ENCODE measurements at regions not wholly inside any gene's neighbourhood (a gene's known extent, or its start where the extent isn't known, plus 50 kb on each side); places are given as distances from the start of the nearest gene placed in this dataset.
"Not testable (repeated sequence)": the region's sequence is repeated elsewhere in the genome, so short reads cannot be mapped to it uniquely, and the experiment has no call there.

GRCh38 chr12:97713270-97713669 is 250.7 kb downstream of the RMST start:
- TF ChIP-seq, protein P1, sequence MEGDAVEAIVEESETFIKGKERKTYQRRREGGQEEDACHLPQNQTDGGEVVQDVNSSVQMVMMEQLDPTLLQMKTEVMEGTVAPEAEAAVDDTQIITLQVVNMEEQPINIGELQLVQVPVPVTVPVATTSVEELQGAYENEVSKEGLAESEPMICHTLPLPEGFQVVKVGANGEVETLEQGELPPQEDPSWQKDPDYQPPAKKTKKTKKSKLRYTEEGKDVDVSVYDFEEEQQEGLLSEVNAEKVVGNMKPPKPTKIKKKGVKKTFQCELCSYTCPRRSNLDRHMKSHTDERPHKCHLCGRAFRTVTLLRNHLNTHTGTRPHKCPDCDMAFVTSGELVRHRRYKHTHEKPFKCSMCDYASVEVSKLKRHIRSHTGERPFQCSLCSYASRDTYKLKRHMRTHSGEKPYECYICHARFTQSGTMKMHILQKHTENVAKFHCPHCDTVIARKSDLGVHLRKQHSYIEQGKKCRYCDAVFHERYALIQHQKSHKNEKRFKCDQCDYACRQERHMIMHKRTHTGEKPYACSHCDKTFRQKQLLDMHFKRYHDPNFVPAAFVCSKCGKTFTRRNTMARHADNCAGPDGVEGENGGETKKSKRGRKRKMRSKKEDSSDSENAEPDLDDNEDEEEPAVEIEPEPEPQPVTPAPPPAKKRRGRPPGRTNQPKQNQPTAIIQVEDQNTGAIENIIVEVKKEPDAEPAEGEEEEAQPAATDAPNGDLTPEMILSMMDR (conservative IDR thresholded peaks at IDR 0.05): no peak
- H3K27ac ChIP-seq: peak overlapping the region; percentile 53; the same call in 1 of the 2 replicates

DNA sequence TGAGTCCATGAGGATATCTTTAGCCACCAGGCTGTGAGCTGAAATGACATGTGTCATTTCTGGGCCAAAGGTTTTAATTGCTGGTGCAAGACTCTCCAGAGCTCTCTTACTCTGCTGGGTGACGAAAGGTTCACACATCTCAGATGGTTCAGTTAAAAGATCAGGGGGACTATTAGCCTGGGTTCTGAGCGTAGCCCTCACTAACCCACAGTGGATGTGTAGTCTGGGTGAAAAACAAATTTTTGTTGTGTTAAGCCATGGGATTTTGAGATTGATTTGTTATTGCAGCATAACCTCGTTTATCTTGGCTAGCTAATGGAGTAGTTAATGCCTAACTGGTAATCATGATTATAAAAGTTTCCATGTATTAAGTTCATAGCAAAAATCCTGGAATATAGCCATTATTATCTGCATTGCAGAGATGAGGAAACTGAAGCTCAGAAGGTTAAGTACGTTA is 251.5 kb downstream of the RMST start:
- TF ChIP-seq, protein P1 (conservative IDR thresholded peaks at IDR 0.05): no peak
- H3K27ac ChIP-seq: peak overlapping the region; percentile 53

DNA sequence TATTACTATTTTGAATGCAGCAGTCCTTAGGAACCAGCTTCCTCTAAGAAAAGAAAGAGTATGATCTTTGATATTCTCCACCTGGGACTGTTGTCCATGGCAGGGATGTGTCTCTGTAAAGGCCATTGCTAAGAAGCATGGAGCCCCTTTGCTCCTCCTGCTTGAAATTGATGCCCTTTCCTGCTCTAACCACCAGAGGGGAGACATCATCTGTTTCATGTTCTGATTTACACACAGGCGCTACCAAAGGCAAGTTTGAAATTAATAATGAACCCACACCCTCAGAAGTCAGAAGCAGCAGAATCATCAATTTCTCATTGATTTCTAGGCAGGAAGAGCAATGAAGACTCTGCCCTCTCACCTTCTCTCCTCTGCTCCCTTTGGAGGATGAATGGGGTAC is 253.8 kb downstream of the RMST start:
- no peak overlapping the region for H3K27ac ChIP-seq

DNA sequence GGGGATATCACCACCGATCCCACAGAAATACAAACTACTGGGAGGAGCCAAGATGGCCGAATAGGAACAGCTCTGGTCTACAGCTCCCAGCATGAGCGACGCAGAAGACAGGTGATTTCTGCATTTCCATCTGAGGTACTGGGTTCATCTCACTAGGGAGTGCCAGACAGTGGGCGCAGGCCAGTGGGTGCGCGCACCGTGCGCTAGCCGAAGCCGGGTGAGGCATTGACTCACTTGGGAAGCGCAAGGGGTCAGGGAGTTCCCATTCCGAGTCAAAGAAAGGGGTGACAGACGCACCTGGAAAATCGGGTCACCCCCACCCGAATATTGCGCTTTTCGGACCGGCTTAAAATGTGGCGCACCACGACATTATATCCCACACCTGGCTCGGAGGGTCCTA is 261.2 kb downstream of the RMST start:
- not testable (repeated sequence) for H3K27ac ChIP-seq

More for the DNA sequence above, 253.8 kb downstream of the RMST start:
- TF ChIP-seq, protein P1 (conservative IDR thresholded peaks at IDR 0.05): peak; percentile 69

DNA sequence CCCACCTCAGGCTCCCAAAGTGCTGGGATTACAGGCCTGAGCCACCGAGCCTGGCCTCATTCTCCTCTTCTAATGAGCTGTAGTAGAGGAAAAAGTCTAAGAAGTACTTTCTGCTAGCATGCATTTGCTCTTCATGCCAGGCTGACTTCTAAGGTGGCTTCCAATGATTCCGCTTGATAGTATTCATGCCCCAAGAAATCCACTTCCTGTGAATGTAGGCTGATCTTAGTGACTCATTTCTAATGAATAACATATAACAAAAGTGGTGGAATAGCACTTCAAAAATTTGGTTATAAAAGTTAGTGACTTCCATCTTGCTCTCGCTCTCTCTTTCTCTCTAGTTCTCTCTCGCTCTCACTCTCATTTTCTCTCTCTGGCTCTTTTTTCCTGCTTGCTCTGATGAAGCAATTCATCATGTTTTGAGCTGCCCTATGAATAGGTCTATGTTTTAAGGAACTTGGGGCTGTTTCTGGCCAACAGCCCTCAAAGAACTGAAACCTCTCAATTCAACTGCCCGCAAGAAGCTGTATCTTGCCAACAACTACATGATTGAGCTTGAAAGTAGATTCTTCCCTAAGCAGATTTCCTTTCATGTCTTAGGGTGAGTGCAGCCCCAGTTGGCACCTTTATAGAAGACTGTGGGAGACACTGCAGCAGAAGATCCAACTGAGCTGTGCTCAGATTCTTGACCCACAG is 282.9 kb downstream of the RMST start:
- TF ChIP-seq, protein P1 (conservative IDR thresholded peaks at IDR 0.05): no peak
- H3K27ac ChIP-seq: no peak overlapping the region

GRCh38 chr12:97748298-97748697 is 285.7 kb downstream of the RMST start:
- TF ChIP-seq, protein P1 (conservative IDR thresholded peaks at IDR 0.05): no peak
- peak overlapping the region; percentile 75 for H3K27ac ChIP-seq

- TF ChIP-seq, protein P1 (conservative IDR thresholded peaks at IDR 0.05): no peak
- no peak overlapping the region for H3K27ac ChIP-seq
Measured at GRCh38 chr12:97751704-97752103, 289.1 kb downstream of the RMST start.

DNA sequence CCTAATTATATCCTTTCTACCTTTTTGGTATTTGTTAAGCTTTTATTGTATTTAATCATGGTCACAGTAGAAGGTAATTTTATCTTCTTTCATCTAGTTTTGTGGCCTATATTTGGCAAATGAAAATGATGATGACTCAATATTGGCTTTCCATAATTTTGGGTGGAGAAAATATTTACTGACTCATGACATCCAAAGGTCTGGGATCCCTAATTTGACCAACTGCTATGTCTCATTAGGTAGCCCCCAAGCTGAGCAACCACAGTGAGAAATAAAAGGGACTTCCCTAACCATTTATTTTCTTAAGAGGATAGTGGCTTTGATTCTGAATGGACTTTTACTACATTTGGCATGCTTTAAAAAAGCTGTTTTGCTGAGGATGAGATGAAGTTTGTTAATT is 289.5 kb downstream of the RMST start:
- no peak overlapping the region for H3K27ac ChIP-seq

More for the DNA sequence above, 289.5 kb downstream of the RMST start:
- TF ChIP-seq, protein P1 (conservative IDR thresholded peaks at IDR 0.05): no peak
